ENCODE measurements at regions not wholly inside any gene's neighbourhood (a gene's known extent, or its start where the extent isn't known, plus 50 kb on each side); places are given as distances from the start of the nearest gene placed in this dataset.

DNA sequence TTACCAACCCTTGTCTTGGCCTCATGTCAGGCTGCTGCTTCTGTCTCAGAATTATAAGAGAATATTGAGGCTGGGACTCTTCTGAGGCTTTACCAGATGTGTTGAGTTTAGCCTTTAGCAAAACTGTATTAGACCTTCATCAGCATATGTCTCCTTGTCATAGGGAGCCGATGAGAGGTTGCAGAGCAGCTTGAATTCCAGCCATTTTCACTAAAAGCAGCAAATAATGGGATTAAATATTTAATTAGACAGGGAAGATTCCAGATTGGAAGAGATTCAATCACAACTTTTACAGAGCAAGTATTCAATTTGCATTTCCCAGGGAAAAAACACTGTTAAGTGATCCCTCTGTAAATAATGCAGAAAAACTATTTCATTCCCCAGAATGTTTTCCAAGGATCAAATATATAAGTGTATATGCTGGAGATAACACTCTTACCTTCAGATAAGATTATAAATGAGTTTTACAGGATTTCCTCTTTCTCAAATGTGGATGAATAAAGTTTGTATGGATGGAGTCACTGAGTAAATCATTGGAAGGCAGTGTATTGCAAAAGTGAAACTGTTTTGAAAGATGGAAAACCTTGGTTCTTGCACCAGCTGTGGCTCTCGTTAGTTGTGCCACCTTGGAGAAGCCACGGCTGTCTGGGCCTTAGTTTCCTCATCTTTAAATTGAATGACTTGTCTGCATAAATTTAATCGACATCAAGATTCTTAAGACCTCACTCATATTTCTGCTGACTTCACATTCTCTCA is 466.4 kb upstream of the SGO1 start:
- Histone ChIP-seq H3K4me3 (ENCODE audit: low read depth, low read length) (no peak overlapping the region), H3K36me3 (ENCODE audit: control insufficient read depth, insufficient read depth, low read length) (no peaks in the 10 kb centered on the region), H3K27me3 (ENCODE audit: control insufficient read depth, insufficient read depth, low read length) (no peaks in the 10 kb centered on the region)
- ChIA-PET POLR2A (no interaction called here), CTCF (no interaction called here)
- no peak for DNase-seq (ENCODE audit: low read depth)
- TF ChIP-seq, protein P1, sequence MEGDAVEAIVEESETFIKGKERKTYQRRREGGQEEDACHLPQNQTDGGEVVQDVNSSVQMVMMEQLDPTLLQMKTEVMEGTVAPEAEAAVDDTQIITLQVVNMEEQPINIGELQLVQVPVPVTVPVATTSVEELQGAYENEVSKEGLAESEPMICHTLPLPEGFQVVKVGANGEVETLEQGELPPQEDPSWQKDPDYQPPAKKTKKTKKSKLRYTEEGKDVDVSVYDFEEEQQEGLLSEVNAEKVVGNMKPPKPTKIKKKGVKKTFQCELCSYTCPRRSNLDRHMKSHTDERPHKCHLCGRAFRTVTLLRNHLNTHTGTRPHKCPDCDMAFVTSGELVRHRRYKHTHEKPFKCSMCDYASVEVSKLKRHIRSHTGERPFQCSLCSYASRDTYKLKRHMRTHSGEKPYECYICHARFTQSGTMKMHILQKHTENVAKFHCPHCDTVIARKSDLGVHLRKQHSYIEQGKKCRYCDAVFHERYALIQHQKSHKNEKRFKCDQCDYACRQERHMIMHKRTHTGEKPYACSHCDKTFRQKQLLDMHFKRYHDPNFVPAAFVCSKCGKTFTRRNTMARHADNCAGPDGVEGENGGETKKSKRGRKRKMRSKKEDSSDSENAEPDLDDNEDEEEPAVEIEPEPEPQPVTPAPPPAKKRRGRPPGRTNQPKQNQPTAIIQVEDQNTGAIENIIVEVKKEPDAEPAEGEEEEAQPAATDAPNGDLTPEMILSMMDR (IDR thresholded peaks at IDR 0.05; ENCODE audit: insufficient read depth, low read depth, low read length), result no peak

DNA sequence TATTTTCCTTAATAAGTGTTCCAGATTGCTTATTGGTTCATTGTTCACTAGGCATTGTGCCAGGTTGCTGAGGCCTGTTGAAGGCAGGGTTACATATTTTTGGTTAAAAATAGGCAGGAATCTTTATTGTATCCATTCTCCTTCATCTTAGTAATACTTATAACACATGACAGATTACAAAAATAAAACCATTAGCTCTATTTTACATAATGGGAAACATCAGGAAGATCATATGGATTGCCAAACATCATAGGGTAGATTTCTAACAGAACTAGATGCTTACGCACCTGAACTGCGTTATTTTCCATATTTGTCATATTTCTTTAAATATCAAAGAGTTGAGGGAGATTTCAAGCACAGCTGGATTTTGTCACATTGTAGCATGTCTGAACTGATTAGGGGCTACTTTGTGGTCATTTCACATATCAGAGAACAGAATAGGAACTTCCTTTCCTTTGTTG is 462.9 kb upstream of the SGO1 start:
- ChIA-PET POLR2A (no interaction called here), CTCF (interaction anchor here (0.6 kb wide), 1 partner anchor 367 kb away, joined by 3 read pairs; no protein-coding TSS in a partner anchor)
- Histone ChIP-seq H3K36me3 (ENCODE audit: control insufficient read depth, insufficient read depth, low read length) (no peaks in the 10 kb centered on the region), H3K4me3 (ENCODE audit: low read depth, low read length) (no peak overlapping the region), H3K27me3 (ENCODE audit: control insufficient read depth, insufficient read depth, low read length) (no peaks in the 10 kb centered on the region)
- peak; percentile 29 for DNase-seq (ENCODE audit: low read depth)
- TF ChIP-seq, protein P1 (IDR thresholded peaks at IDR 0.05; ENCODE audit: insufficient read depth, low read depth, low read length), result no peak

DNA sequence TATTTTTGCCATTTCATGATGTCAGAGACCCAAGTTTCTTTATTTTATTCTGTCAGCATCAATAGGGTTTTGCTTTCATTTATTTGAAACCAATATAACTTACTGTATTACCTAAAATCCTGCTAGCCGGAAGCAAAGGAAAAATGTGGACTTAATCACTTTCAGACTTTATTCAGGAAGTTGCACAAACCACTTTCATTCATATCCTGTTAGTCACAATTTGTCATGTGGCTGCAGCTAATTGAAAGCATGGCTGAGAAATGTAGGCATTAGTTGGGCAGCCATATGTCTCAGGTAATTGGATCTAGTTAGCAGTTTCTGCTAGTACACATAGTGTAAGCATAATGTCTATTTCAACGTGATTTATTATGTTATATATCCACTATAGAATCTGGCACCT is 462.3 kb upstream of the SGO1 start:
- CTCF ChIA-PET, result interaction anchor here (0.6 kb wide), 1 partner anchor 368 kb away, joined by 3 read pairs; no protein-coding TSS in a partner anchor
- TF ChIP-seq, protein P1 (IDR thresholded peaks at IDR 0.05; ENCODE audit: insufficient read depth, low read depth, low read length), result no peak
- POLR2A ChIA-PET, result interaction anchor here (0.6 kb wide), 1 partner anchor 18 kb away, joined by 6 read pairs; no protein-coding TSS in a partner anchor

DNA sequence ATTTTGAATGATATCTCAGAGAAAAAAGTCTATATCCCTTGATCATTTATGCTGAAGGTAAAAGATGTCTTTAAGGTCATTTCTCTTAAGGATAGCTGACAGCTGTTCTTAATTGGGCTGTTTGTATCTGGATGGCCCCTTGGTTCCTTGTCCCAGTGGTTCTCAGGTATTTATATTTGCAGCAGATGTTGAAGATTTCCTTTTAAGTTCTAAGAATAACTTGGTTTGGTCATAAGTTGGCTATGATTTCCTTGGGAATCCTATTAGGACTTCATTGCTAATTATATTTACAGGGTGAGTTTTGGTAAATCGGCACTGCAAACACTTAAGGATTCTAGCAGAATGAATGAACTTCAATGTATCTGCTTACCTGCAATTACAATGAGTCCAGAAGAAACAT is 460.4 kb upstream of the SGO1 start:
- Histone ChIP-seq H3K36me3 (ENCODE audit: control insufficient read depth, insufficient read depth, low read length) (no peaks in the 10 kb centered on the region), H3K4me3 (ENCODE audit: low read depth, low read length) (no peak overlapping the region), H3K27me3 (ENCODE audit: control insufficient read depth, insufficient read depth, low read length) (no peaks in the 10 kb centered on the region)
- CTCF ChIA-PET, result no interaction called here
- DNase-seq (ENCODE audit: low read depth), result peak; percentile 49
- POLR2A ChIA-PET, result no interaction called here
- TF ChIP-seq, protein P1 (IDR thresholded peaks at IDR 0.05; ENCODE audit: insufficient read depth, low read depth, low read length), result no peak

More for the DNA sequence above, 462.3 kb upstream of the SGO1 start:
- Histone ChIP-seq H3K4me3 (ENCODE audit: low read depth, low read length) (no peak overlapping the region), H3K36me3 (ENCODE audit: control insufficient read depth, insufficient read depth, low read length) (no peaks in the 10 kb centered on the region), H3K27me3 (ENCODE audit: control insufficient read depth, insufficient read depth, low read length) (no peaks in the 10 kb centered on the region)
- peak; percentile 82 for DNase-seq (ENCODE audit: low read depth)

DNA sequence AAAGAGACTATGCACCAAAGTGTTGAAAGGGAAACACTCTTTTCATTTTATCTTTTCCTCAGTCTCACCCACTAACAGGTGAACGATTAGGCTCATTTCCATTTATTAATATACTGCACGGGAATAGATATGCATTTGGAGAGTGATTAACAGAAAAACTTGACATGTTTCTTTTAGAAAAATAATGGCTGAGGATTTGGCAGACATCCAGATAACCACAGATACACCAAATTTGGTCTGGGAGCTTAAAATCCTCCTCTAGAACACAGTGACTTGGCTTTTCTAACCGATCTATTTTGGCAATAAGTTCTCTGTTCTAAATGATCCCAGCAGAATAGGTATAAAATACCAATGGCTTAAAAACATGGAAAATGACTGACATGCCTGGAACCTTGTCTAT is 459.3 kb upstream of the SGO1 start:
- Histone ChIP-seq H3K27me3 (ENCODE audit: control insufficient read depth, insufficient read depth, low read length) (no peaks in the 10 kb centered on the region), H3K36me3 (ENCODE audit: control insufficient read depth, insufficient read depth, low read length) (no peaks in the 10 kb centered on the region), H3K4me3 (ENCODE audit: low read depth, low read length) (no peak overlapping the region)
- ChIA-PET CTCF (no interaction called here), POLR2A (no interaction called here)
- TF ChIP-seq, protein P1 (IDR thresholded peaks at IDR 0.05; ENCODE audit: insufficient read depth, low read depth, low read length), result no peak
- no peak for DNase-seq (ENCODE audit: low read depth)

Data from BJ (cell line).